ENCODE measurements at regions not wholly inside any gene's neighbourhood (a gene's known extent, or its start where the extent isn't known, plus 50 kb on each side); places are given as distances from the start of the nearest gene placed in this dataset.
"Not testable (repeated sequence)": the region's sequence is repeated elsewhere in the genome, so short reads cannot be mapped to it uniquely, and the experiment has no call there.

GRCh38 chr1:14426854-14427253, 171.6 kb upstream of the KAZN start:
- ATAC-seq (no peak), DNase-seq (no peak)
- H3K9me3 Mint-ChIP-seq: no peaks in the 10 kb centered on the region
- H3K27me3 Mint-ChIP-seq (ENCODE audit: low read depth): no peaks in the 10 kb centered on the region
- H3K4me3 Mint-ChIP-seq: no peak overlapping the region
- no peaks in the 10 kb centered on the region for H3K4me1 Mint-ChIP-seq (ENCODE audit: low read depth)
- H3K36me3 Mint-ChIP-seq (ENCODE audit: insufficient read depth): no peaks in the 10 kb centered on the region

DNA sequence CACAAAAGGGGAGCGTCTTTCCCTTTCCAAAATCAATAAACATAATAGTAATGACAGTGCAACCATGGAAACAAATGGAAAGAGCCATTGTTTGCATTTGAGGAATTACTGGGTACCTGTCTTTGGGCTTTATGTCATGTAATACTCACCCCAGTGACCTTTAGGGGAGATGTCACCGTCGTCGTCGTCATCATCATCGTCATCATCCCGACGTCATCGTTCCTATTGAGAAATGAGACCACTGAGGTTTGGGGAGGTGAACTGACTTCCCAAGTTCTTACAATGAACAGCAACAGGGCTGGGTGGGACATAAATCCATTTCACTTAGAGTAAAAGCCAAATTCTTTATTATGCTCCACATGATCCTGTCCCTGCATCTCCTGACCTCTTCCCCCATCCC, 168.9 kb upstream of the KAZN start:
- DNase-seq (no peak), ATAC-seq (no peak)
- Mint-ChIP-seq H3K4me1 (ENCODE audit: low read depth) (no peaks in the 10 kb centered on the region), H3K4me3 (no peak overlapping the region), H3K9me3 (no peaks in the 10 kb centered on the region), H3K36me3 (ENCODE audit: insufficient read depth) (no peaks in the 10 kb centered on the region), H3K27me3 (ENCODE audit: low read depth) (no peaks in the 10 kb centered on the region)

DNA sequence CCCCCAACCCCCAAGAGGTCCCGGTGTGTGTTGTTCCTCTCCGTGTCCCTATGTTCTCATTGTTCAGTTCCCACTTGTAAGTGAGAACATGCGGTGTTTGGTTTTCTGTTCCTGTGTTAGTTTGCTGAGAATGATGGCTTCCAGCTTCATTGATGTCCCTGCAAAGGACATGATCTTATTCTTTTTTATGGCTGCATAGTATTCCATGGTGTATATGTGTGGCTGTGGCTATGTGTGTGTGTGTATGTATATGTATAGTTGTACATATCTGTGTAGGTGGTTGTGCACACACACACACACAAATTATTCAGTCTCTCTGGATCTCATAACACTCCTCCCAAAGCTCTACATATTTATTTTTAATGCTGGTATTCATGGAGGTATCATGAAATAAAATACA, 165.8 kb upstream of the KAZN start:
- H3K36me3 Mint-ChIP-seq (ENCODE audit: insufficient read depth); H3K9me3 Mint-ChIP-seq; ATAC-seq; H3K4me1 Mint-ChIP-seq (ENCODE audit: low read depth); DNase-seq; H3K4me3 Mint-ChIP-seq; H3K27me3 Mint-ChIP-seq (ENCODE audit: low read depth): not testable (repeated sequence)

DNA sequence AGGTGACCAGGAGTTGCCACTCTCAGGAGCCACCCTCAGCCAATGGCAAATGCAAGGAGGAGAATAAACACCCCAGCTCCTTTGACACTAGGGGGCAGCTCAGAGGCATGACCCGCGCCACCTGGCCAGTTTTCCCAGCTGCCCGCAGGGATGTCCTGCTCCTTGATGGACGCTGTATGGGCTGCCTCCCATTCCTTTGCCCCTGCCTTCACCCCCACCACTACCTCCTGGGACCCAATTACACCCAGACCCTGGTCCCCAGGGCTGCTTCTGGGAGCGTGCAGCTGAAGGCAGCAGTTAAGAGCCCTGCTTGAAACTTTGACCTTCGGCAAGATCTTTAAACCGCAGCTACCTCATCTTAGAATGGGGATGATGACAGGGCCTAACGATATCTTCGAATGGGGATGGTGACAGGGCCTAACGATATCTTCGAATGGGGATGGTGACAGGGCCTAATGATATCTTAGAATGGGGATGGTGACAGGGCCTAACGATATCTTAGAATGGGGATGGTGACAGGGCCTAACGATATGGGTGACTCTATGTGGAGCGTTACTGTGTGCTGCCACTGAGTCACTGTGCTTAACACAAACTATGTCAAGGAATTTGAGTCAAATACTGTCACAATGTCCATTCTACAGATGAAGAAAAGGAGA, 163.0 kb upstream of the KAZN start:
- Mint-ChIP-seq H3K4me1 (ENCODE audit: low read depth) (no peaks in the 10 kb centered on the region), H3K9me3 (no peaks in the 10 kb centered on the region), H3K36me3 (ENCODE audit: insufficient read depth) (no peaks in the 10 kb centered on the region), H3K4me3 (no peak overlapping the region), H3K27me3 (ENCODE audit: low read depth) (no peaks in the 10 kb centered on the region)
- DNase-seq: no peak
- ATAC-seq: no peak

- H3K36me3 Mint-ChIP-seq (ENCODE audit: insufficient read depth): no peaks in the 10 kb centered on the region
- ATAC-seq (no peak), DNase-seq (no peak)
- H3K9me3 Mint-ChIP-seq: no peaks in the 10 kb centered on the region
- H3K27me3 Mint-ChIP-seq (ENCODE audit: low read depth): no peaks in the 10 kb centered on the region
- H3K4me1 Mint-ChIP-seq (ENCODE audit: low read depth): no peaks in the 10 kb centered on the region
- H3K4me3 Mint-ChIP-seq: no peak overlapping the region
Measured at GRCh38 chr1:14437417-14437918, 161.0 kb upstream of the KAZN start.

- Mint-ChIP-seq H3K4me1 (ENCODE audit: low read depth) (no peaks in the 10 kb centered on the region), H3K4me3 (no peak overlapping the region), H3K27me3 (ENCODE audit: low read depth) (no peaks in the 10 kb centered on the region), H3K9me3 (no peaks in the 10 kb centered on the region), H3K36me3 (ENCODE audit: insufficient read depth) (no peaks in the 10 kb centered on the region)
- no peak for DNase-seq
- ATAC-seq: no peak
Measured at GRCh38 chr1:14438127-14438769, 160.2 kb upstream of the KAZN start.

- H3K36me3 Mint-ChIP-seq (ENCODE audit: insufficient read depth): no peaks in the 10 kb centered on the region
- H3K27me3 Mint-ChIP-seq (ENCODE audit: low read depth): peaks cover 4% of the 10 kb centered on the region
- H3K9me3 Mint-ChIP-seq: no peaks in the 10 kb centered on the region
- H3K4me3 Mint-ChIP-seq: no peak overlapping the region
- DNase-seq (no peak), ATAC-seq (no peak)
- no peaks in the 10 kb centered on the region for H3K4me1 Mint-ChIP-seq (ENCODE audit: low read depth)
Measured at GRCh38 chr1:14439015-14439414, 159.5 kb upstream of the KAZN start.

DNA sequence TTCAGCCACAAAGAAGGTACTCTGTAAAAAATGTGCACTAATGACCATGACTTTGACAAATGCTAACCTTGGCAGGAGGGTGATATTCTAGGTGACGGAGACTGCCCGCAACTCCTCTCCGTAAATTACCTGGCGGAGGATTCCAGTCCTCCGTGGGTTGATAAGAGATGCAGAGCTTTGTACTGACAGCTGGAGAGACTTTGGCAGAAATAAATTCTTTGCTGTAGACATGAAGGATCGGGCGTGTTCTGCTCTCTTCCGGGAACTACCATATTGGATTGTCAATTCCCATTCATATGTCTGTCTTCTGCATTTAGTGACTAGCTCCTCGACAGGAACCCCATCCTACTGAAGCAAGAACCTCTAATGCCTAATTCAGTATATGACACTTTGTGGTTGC, 158.3 kb upstream of the KAZN start:
- no peak overlapping the region for H3K4me3 Mint-ChIP-seq
- no peaks in the 10 kb centered on the region for H3K9me3 Mint-ChIP-seq

GRCh38 chr1:14440731-14441130, 157.8 kb upstream of the KAZN start:
- Mint-ChIP-seq H3K9me3 (no peaks in the 10 kb centered on the region), H3K36me3 (ENCODE audit: insufficient read depth) (no peaks in the 10 kb centered on the region), H3K27me3 (ENCODE audit: low read depth) (peaks cover 4% of the 10 kb centered on the region), H3K4me3 (no peak overlapping the region), H3K4me1 (ENCODE audit: low read depth) (no peaks in the 10 kb centered on the region)
- DNase-seq (no peak), ATAC-seq (no peak)

More for the DNA sequence above, 158.3 kb upstream of the KAZN start:
- Mint-ChIP-seq H3K27me3 (ENCODE audit: low read depth) (peaks cover 4% of the 10 kb centered on the region), H3K36me3 (ENCODE audit: insufficient read depth) (no peaks in the 10 kb centered on the region), H3K4me1 (ENCODE audit: low read depth) (no peaks in the 10 kb centered on the region)
- DNase-seq: no peak
- ATAC-seq: no peak

DNA sequence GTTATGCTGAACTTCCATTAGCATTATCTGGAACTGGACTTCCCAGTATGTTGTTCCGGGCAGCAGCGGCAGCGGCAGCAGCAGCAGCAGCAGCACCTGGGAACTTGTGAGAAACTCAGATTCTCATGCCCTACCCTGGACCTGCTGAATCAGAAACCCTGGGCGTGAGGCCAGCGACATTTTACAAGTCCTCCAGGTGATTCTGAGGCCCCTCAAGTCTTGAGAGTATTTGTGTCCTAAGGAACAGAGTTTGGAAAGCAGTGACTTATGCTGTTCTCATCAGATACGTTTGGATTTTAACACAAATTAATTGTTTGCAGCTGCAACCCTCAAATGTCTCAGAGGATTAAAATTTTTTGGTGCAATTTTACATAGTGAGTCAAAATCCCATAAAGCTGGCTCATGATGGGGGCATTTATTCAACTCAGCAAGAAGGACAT, 157.2 kb upstream of the KAZN start:
- Mint-ChIP-seq H3K9me3 (no peaks in the 10 kb centered on the region), H3K4me3 (no peak overlapping the region), H3K4me1 (ENCODE audit: low read depth) (no peaks in the 10 kb centered on the region)

GRCh38 chr1:14442669-14443068, 155.8 kb upstream of the KAZN start:
- DNase-seq: no peak
- Mint-ChIP-seq H3K27me3 (ENCODE audit: low read depth) (peaks cover 4% of the 10 kb centered on the region), H3K36me3 (ENCODE audit: insufficient read depth) (no peaks in the 10 kb centered on the region), H3K4me1 (ENCODE audit: low read depth) (no peaks in the 10 kb centered on the region), H3K9me3 (no peaks in the 10 kb centered on the region), H3K4me3 (no peak overlapping the region)
- ATAC-seq: no peak

More for the DNA sequence above, 157.2 kb upstream of the KAZN start:
- no peak for DNase-seq
- Mint-ChIP-seq H3K27me3 (ENCODE audit: low read depth) (peaks cover 4% of the 10 kb centered on the region), H3K36me3 (ENCODE audit: insufficient read depth) (no peaks in the 10 kb centered on the region)
- ATAC-seq: no peak

DNA sequence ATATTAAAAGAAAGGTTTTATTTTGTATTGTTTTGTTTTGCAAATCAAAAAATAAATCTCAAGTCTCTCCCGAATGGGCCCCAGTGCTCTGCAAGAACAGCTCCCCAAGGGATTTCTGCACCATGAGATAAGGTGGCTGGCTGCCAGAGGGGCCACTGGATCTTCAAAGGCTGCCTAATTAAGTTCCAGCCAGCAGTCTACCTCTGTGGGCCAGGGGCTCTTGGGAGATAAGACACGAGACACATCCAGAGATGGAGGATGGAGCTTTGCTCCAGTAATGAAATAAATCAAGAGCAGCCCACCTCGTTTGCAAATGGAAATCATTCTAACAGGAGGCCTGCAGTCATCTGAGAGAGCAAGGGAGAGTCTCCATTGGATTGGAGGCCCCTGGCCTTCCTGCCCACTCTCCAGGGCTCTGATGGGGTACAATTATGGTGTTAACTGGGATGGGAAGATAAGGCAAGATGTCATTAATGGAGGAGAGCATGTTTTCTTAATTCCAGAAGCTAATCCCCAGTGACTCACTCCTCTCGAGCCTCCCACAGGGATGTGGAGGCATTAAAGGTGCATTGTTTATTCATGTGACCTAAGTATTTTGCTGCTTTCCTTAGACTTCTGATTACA, 155.2 kb upstream of the KAZN start:
- DNase-seq: no peak
- Mint-ChIP-seq H3K36me3 (ENCODE audit: insufficient read depth) (no peaks in the 10 kb centered on the region), H3K27me3 (ENCODE audit: low read depth) (peaks cover 4% of the 10 kb centered on the region), H3K9me3 (no peaks in the 10 kb centered on the region), H3K4me1 (ENCODE audit: low read depth) (no peaks in the 10 kb centered on the region), H3K4me3 (no peak overlapping the region)
- ATAC-seq: no peak

DNA sequence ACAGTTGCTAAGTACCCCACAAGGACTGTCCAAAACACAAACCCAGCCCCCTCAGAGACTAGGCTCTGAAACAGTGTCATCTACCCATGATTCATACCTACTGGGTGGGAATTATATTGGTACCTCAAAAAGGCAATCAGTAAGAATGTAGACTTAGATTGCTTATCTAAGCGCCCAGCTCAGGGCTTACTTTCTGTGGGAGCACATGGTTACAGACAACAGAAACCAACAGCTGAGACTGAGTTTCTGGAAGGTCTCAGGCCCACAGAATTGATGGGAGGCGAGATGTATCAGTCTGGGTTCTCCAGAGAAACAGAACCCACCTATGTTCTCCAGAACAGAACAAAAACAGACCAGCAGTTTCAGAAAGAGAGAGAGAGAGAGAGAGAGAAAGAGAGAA, 147.3 kb upstream of the KAZN start:
- H3K9me3 Mint-ChIP-seq: no peaks in the 10 kb centered on the region
- peaks cover 4% of the 10 kb centered on the region for H3K27me3 Mint-ChIP-seq (ENCODE audit: low read depth)
- no peaks in the 10 kb centered on the region for H3K36me3 Mint-ChIP-seq (ENCODE audit: insufficient read depth)
- no peak for DNase-seq
- no peaks in the 10 kb centered on the region for H3K4me1 Mint-ChIP-seq (ENCODE audit: low read depth)
- H3K4me3 Mint-ChIP-seq: no peak overlapping the region
- no peak for ATAC-seq

DNA sequence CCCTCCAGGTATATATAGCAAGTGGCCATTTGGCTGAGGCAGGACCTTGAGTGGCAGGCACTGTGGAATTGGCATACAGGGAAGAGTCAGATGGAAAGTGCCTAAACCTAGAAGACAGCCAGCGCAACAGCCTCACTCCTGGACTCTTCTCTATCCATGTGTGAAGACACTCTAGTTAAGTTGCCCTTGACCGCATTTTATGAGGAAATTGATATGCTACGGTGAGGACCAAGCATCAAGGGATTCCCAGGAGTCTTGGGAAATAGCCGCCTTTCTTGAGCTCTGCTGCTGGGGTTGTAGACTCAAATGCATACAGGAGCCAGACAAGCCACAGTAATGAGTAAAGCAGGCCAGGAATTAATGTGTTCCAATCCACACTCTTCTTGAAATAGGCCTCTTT, 145.9 kb upstream of the KAZN start:
- Mint-ChIP-seq H3K4me3 (no peak overlapping the region), H3K9me3 (no peaks in the 10 kb centered on the region), H3K36me3 (ENCODE audit: insufficient read depth) (no peaks in the 10 kb centered on the region), H3K27me3 (ENCODE audit: low read depth) (peaks cover 4% of the 10 kb centered on the region), H3K4me1 (ENCODE audit: low read depth) (no peaks in the 10 kb centered on the region)
- ATAC-seq (no peak), DNase-seq (no peak)

DNA sequence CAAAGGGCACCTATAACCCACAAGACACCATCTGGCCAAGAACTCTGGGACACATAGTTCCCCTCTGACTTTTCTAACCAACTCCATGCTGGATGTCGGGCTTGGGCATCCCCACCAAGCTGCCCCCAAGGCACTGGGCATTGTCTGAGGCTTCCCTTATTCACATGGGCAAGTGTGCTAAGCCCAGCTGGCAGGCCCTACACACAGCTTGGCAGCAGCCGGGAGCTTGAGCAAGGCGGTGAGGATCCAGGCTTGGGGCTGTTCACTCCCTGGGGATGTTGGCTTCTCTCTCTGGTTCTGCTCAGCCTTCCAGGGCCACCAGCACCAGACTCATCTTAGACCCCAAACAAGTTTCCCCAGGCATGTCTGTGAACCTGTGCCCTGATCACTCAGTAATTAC, 138.3 kb upstream of the KAZN start:
- no peak for DNase-seq
- Mint-ChIP-seq H3K4me3 (no peak overlapping the region), H3K27me3 (ENCODE audit: low read depth) (peaks cover 5% of the 10 kb centered on the region), H3K36me3 (ENCODE audit: insufficient read depth) (no peaks in the 10 kb centered on the region), H3K9me3 (no peaks in the 10 kb centered on the region), H3K4me1 (ENCODE audit: low read depth) (no peaks in the 10 kb centered on the region)
- ATAC-seq: no peak

All from activated T-cell treated with anti-CD3 and anti-CD28 coated beads, Interleukin-2, amount 50 U/mL, for 4 hours (primary cell).